ENCODE measurements at regions not wholly inside any gene's neighbourhood (a gene's known extent, or its start where the extent isn't known, plus 50 kb on each side); places are given as distances from the start of the nearest gene placed in this dataset.

GRCh38 chr13:97121894-97122293 is 100.2 kb upstream of the MBNL2 start:
- Histone ChIP-seq H3K14ac (ENCODE audit: insufficient read depth, low read length) (no peak overlapping the region), H3K27me3 (ENCODE audit: insufficient read depth, low read length) (no peaks in the 10 kb centered on the region), H2AFZ (ENCODE audit: low read length) (no peak overlapping the region), H4K20me1 (ENCODE audit: control insufficient read depth, insufficient read depth, insufficient read length) (no peaks in the 10 kb centered on the region), H2BK12ac (ENCODE audit: insufficient read length, low read depth, low read length) (no peak overlapping the region), H4K8ac (replicated peaks; ENCODE audit: insufficient read length, low read depth, low read length) (no peak overlapping the region), H3K27ac (ENCODE audit: insufficient read length, low read depth, low read length) (no peak overlapping the region), H3K9ac (ENCODE audit: extremely low read depth, insufficient read length, low read length) (no peak overlapping the region), H3K4me2 (ENCODE audit: insufficient read depth, insufficient read length, low read length) (no peak overlapping the region), H4K91ac (ENCODE audit: insufficient read length, low read depth, low read length) (no peak overlapping the region), H3K79me1 (ENCODE audit: insufficient read depth, low read depth, low read length, poor library complexity, severe bottlenecking) (no peaks in the 10 kb centered on the region), H3K79me2 (ENCODE audit: insufficient read depth, low read length) (no peaks in the 10 kb centered on the region), H3K9me3 (ENCODE audit: control insufficient read depth, low read depth, low read length) (no peaks in the 10 kb centered on the region), H4K5ac (ENCODE audit: insufficient read length, low read depth, low read length) (no peak overlapping the region), H3K4ac (ENCODE audit: low read depth, low read length) (no peak overlapping the region), H2BK120ac (ENCODE audit: low read depth, low read length, poor library complexity, severe bottlenecking) (no peak overlapping the region), H3K23me2 (ENCODE audit: insufficient read length, low read depth, low read length, poor library complexity, severe bottlenecking) (no peaks in the 10 kb centered on the region), H2AK5ac (ENCODE audit: insufficient read length, low read length) (no peak overlapping the region), H3K23ac (ENCODE audit: insufficient read length, low read depth, low read length) (no peak overlapping the region), H3T11ph (ENCODE audit: low read length) (no peak overlapping the region), H2BK5ac (ENCODE audit: insufficient read length, low read length) (no peak overlapping the region), H2BK15ac (ENCODE audit: low read depth, low read length) (no peak overlapping the region), H3K4me1 (ENCODE audit: insufficient read depth, low read length) (peaks cover 2% of the 10 kb centered on the region; the same call in 1 of the 2 replicates), H3K56ac (ENCODE audit: insufficient read length, low read depth, low read length) (no peak overlapping the region), H3K18ac (ENCODE audit: insufficient read length, low read depth, low read length) (no peak overlapping the region), H2BK20ac (ENCODE audit: low read depth, low read length, poor library complexity, severe bottlenecking) (no peak overlapping the region)
- Mint-ChIP-seq H3K4me1 (peaks cover 19 to 34% of the 10 kb centered on the region in 2 experiments), H3K9me3 (no peaks in the 10 kb centered on the region), H3K4me3 (no peak overlapping the region), H3K36me3 (ENCODE audit: insufficient read depth in 1 of 3, low read depth in 3 of 3) (no peaks in the 10 kb centered on the region), H3K27ac (no peak overlapping the region), H3K27me3 (ENCODE audit: low read depth) (peaks cover 20% of the 10 kb centered on the region)
- no peak for TF ChIP-seq CTCF (conservative IDR thresholded peaks at IDR 0.05)
- no peak for DNase-seq

Data from H9 (cell line).